ENCODE measurements at regions not wholly inside any gene's neighbourhood (a gene's known extent, or its start where the extent isn't known, plus 50 kb on each side); places are given as distances from the start of the nearest gene placed in this dataset.

DNA sequence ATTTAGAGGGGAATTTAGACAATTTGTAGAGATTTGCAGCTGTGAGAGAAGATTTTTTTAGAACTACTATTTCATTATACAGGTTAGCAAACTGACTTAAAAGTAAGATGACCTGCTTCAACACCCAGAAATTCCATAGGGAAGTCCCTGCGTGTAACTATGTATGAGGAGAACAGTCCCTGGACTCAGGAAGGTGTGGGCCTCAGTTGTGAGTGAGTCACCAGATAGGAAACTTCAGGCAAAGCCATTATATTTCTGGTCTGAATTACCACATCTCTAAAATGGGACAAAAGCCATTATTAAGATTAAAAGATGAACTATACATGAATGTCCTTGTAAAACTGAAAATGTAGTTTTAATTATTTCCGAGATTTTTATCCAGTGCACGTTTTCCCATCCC, 488.3 kb upstream of the GOLIM4 start:
- DNase-seq (ENCODE audit: low read depth), result no peak

DNA sequence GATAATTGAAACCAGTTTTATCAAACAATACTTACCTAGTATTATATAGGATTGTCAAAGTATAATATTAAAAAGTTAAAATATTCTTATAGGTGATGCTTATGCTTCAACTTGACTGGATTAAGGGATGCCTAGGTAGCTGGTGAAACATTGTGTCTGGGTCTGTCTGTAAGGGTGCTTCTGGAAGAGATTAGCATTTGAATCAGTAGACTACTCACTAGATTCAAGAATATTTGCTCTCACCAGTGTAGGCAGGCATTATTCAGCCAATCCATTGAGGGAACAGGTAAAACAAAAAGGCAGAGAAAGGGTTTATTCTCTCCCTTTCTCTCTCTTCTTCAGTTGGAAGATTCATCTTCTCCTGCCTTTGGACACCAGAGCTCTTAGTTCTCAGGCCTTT, 486.8 kb upstream of the GOLIM4 start:
- DNase-seq (ENCODE audit: low read depth), result no peak

DNA sequence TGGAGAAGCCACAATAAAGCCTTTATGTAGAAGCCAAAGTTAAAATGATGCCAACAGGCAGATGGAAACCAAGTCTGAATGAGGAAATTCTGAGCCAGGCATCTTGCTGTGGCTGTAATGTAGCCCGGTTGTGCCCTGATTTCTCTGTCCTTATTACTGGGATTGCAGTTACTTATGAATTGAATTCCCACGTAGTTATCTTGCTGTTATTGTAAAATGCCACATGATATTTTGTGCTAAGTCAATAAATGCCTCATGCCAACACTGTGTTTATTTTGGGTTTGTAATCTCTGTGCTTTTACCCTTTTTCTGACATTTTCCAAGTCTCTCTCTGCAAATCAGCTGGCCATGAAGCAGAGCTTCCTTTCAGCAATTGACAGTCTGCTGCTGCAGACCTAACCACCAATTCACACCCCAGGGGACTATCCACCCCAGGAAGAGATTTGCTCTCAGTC, 486.1 kb upstream of the GOLIM4 start:
- no peak for DNase-seq (ENCODE audit: low read depth)

DNA sequence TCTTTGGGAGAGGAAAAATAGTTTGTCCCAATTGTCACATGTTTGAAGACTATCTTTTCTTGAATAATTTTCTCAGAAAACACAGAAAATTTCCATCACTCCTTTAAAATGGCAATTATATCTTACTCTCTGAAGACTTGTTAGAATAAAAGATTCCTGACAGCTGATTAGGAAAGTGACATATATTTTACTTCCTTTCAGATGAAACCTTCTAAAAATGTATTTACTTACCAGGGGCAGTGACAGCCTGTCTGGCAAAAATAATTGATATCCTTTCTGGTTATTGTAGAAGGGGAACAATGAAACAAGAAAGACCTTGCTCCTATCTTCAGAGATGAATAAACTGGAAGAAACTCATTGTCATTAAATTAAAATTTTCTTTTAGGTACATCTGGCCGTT, 483.3 kb upstream of the GOLIM4 start:
- DNase-seq (ENCODE audit: low read depth), result no peak

DNA sequence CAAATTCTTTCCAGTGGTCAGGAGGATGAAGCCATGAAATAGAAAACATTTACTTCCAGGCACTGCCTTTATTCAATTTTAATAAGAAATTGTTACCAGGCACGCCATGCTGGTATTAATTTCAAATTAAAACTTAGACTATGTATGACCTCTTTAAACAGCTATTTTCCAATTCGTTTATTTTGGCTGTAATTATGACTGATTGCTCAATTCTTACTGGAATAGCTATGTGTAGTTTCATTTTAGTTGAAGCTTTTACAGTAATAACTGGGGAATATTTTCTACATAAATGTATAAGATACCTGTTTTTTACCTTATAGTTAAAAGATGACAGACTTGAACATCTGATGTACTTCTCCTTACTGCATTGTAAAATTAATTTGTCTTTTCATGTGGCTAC, 480.0 kb upstream of the GOLIM4 start:
- no peak for DNase-seq (ENCODE audit: low read depth)

DNA sequence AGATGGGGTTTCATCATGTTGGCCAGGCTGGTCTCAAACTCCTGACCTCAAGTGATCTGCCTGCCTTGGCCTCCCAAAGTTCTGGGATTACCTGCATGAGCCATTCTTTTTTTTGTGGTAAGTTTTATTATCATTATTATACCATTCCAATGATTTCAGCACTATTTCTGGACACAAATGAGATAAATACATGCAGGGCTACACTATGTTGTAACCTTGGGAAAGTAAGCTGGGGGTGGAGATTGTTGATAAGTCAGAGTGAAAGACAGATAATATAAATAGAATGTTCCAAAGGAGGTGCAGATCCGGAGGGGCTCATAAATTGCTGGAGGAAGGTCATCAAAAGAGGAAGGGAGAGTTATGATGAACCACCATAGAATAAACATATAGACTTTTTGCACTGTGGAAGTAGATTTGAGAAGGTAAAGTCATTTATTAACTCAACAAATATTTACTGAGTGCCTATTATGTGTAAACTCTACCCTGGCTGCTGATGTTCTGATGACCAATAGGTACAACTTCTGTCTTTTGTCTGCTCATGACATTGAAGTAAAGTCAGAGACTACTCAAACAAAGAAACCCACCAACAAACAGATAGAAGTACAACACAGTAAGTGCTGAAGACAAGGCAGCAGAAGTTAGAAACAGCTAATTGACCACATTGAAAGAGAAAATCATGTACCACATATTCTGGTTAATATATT, 478.9 kb upstream of the GOLIM4 start:
- no peak for DNase-seq (ENCODE audit: low read depth)

DNA sequence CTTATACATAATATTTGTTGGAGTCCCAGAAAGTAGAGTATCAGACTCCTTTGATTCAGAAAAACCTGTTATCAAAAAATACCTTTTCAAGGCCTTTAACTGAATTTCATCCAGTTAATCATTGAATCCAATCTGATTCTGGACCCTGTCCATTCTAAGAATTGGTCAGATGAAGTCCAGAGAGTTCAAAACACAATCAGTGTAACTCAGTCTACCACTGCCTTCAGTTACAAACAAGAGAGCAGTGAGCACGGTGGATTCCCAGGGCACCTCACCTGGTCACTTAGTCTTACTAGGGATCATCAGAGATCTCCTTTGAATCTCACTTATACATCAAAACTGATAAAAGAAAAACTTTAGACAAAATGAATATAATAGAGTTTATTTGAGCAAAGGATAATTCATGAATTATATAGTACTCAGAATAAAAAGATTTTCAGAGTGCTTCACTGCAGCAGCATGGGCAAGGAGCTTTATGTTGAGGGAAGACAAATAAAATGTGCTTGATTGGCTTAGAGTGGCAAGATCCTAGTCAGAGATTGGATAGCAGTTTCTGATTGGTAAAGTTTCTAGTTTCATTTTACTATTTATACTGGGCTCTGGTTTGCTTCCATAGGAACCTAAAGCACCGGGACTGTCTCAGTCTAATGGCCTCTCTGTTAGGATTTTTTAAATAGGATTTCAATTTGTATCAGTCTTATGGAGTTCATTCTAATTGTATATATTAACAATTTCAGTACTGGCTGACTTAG, 474.9 kb upstream of the GOLIM4 start:
- no peak for DNase-seq (ENCODE audit: low read depth)

DNA sequence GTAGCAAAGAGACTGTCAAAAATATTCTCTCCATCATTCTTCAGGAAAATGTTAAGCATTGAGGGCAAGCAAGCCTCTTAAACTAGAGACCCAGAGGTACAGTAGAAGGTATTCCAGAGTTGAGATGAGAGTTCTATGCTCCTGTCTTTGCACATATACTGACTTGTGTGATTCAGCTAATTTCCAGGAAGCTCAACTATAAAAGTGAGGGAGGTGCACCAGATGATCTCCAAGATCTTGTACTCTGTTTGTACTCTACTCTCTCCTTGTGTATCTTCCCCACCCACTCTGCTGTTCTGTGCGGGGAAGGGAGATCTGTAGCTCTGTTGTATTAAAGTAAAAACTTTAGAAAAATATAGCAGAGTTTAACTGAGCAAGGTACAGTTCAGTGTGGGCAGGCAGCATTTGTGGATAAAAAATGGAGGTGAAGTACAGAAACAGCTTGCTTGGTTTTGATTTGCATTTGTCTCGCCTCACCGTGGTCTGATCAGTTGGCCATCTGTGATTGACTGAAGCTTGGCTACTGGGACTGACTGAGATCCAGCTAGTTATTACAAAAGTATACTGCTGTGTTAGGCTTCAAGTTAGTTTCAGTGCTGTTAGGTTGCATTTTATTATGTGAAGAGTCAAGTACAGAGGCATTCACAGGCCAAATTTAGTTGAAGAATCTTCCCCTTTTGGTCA, 463.1 kb upstream of the GOLIM4 start:
- DNase-seq (ENCODE audit: low read depth), result no peak

DNA sequence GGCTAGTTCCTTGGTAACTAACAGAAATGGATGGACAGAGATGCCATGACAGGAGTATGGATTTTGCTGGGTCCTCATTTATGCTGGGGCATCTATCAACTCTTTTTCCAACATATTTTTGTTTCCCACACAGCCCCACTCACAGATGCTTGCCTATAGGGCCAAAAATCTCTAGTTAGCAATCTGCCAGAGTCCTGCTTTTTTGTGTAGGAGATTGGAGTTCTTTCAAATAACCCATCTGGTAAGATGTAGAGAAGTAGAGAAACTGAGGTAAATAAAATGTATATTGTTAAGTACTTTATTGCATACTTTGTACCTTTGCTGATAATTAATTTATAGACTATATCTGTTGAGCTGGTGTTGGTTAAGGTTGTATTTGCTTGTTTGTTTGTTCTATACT, 456.5 kb upstream of the GOLIM4 start:
- DNase-seq (ENCODE audit: low read depth), result no peak

DNA sequence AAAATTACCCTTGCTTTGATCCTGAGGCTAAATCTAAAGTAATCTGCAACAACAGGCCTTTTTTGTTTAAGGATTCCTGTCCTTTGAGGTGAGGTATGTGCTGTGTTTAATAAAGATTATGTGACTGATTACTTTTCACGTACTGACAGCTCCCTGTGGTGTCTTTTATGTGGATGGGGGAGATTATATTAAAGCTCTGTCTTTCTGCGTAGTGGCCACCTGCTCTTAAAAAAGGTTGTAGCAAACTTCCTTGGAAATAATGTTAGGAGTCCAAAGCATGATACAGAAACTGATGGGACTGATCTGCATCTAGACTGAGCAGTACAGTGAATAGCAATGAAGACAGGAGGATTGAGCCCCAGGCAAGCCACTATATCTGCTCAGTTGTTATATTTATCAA, 453.0 kb upstream of the GOLIM4 start:
- no peak for DNase-seq (ENCODE audit: low read depth)

DNA sequence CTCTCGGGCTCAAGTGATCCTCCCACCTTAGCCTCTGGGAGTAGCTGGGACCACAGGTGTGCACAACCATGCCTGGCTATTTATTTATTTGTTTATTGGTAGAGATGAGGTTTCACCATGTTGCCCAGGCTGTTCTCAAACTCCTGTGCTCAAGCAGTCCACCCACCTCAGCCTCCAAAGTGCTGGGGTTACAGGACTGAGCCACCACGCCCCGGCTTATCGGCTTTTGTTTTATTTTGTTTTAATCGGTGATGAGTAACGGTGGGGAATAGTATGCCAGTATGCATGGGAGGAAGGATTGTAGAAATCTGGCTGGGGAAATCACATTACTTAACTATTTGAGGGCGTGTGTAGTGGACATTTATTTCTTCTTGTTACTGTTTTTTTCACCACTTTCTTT, 451.0 kb upstream of the GOLIM4 start:
- no peak for DNase-seq (ENCODE audit: low read depth)

DNA sequence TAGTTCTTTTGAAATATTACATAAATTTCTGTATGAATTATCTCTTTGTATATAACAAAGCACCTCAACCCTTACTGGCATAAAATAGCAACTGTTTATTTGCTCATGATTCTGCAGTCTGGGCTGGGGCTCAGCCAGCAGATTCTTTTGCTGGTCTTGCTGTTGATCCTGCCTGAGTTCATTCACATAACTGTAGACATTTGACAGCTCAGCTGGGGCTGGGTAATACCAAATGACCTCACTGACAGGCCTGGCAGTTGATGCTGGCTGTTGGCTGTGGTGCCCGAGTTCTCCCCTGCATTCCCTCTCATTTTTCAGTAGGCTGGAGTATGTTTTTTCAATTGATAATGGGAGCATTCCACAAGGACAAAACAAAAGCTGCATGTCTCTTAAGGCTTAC, 449.9 kb upstream of the GOLIM4 start:
- no peak for DNase-seq (ENCODE audit: low read depth)

DNA sequence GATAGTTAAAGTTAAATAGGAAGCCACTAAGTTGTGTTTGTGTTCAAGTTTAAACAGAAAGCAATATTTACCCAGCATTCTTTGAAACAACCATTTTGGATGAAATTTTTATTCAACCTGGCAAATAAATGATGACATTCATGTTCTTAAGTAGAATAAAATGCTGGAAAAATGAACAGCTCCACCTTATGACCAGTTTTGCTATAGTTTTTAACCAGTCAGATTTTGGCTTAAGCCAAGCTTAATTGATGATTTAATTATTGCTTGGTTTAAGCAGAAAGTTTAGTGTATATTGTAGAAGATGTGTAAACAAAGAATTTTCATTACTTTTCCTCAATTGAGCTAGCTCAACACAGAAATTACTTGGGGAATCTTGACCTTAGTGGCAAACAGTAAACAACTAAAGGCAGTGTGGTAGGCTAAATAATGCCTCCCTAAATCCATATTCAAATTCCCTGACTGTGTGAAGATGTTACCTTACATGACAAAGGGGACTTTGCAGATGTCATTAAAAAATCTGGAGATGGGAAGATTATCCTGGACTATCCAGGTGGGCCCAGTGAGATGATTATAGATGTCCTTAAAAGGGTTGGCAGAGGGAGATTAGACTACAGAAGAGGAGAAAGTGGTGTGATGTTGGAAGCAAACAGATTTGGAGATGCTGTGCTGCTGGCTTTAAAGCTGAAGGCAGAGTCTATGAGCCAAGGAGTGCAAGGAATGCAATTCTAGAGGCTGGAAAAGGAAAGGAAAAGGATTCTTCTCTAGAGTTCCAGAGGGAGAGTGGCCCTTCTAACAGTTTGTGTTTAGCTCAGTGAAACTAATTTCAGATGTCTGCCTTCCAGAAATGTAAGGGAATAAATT, 448.6 kb upstream of the GOLIM4 start:
- DNase-seq (ENCODE audit: low read depth), result no peak

DNA sequence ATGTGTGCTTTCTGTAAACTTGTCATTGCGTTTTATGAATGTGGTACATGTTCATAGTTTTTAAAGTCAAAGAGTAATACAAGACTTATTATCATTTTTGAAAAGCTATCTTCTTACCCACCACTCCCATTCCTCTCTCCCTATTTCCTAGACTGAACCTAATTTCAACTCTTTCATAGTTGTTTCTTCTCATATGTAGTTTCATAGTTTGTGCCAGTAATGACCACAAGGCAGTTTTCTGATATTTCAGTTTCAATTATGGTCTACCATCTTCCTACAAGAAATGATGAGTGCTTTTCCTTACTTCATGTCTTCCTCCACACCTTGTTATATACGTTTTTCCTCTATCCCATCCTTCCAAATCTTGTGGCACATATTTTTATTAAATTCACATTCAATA, 445.0 kb upstream of the GOLIM4 start:
- DNase-seq (ENCODE audit: low read depth), result no peak

DNA sequence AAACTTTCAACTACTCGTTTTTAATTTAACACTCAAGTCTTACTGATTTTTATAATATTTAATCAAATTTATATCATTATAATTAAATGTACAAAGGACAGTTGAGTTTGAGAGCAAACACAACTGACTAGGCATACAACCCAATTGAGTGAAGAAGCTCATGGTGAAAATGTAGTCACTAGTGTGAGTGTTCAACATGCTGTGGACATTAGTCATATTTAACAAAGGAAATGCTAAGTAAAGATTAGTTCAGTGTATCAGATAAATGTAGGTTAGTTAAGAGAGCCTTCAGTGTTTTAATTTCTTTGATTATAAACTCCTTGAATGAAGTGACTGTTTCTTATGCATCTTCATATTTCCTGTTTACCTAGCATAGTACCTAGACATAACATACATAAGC, 444.2 kb upstream of the GOLIM4 start:
- no peak for DNase-seq (ENCODE audit: low read depth)

DNA sequence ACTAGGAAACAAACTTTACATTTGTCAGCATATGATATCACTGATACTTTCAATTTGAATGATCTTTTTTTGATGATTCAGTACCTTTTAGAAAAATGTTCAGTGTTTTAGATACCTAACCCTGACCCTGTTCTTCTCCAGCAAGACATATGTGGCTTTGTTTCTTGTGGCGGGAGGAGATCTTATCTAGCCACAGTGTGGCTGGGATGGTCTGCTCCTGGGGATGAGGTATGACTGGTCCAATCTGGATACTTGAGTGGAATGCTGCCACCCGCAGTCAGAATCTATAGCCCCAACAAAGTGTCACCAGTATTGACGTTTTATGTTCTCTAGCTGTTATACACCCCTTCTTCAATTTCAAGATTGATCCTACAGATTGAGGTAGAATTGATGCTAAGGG, 439.0 kb upstream of the GOLIM4 start:
- no peak for DNase-seq (ENCODE audit: low read depth)

DNA sequence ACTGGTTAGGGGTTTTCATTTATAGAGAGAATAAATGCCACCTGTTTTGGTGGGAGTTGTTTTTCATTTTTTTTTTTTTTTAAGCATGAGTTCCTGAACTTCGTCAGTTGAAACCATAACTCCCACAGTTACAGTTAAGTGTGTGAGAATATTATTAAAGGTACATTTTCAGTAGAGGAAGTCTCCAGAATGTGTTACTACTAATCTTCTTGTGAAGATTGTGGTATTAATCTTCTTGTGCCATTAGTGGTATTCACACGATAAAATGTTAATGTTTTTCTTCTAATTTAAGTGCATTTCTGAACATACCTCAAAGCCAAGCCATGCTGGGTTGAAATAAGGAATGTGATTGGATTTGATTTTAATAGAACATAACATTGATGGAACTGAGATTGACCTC, 437.9 kb upstream of the GOLIM4 start:
- no peak for DNase-seq (ENCODE audit: low read depth)

DNA sequence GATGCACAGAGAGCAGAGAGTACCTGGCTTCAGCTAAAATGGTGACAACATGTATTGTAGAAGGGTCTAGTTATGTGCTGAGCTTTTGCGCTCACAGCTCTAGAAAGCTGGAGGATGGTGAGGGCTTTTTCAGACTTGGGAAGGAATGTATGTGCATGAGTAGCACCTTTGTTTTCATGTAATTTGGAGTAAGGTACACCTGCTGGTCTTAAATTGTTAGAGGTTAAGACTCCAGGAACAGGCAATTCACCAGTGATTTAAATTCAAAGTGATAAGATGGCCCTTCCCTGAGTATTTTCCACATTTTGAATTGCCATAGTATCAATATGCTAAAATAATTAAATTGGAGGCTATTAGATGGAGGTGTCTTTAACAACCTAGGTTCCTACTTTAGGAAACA, 436.4 kb upstream of the GOLIM4 start:
- no peak for DNase-seq (ENCODE audit: low read depth)

DNA sequence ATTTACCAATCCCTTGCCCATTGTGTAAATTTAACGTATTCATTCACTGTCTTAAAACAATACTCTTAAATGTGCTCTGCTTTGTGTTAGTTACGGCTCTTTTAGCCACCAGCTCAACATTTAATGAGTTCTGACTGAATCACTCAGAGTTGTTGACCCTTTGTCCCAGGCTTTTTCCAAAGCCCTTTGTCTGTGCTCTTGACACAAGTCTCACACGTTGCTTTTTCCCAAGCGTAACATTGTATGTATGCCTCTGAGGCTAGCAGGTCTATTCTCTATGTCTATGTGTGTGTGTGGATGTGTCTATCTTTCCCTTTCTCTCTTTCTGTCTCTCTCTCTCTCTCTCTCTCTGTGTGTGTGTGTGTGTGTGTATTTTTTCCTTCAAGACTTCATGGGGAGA, 435.4 kb upstream of the GOLIM4 start:
- DNase-seq (ENCODE audit: low read depth), result no peak

DNA sequence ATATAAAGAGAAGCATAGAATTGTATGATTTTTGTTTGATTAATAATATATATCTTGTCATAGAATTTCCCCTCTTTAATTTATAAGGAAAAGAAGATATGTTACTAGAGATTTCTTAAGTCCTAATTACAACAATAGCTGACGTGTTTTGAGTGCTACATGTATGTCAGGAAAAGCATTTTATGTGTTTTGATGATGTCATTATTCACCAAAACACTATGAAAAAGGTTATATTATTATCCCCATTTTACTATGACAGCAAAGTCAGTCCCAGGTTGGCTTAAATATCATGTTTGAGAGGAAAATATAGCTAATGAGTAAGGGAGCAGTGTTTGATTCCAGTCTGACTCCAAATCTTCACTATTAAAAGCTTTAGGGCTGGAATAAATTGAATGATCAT, 428.4 kb upstream of the GOLIM4 start:
- no peak for DNase-seq (ENCODE audit: low read depth)

DNA sequence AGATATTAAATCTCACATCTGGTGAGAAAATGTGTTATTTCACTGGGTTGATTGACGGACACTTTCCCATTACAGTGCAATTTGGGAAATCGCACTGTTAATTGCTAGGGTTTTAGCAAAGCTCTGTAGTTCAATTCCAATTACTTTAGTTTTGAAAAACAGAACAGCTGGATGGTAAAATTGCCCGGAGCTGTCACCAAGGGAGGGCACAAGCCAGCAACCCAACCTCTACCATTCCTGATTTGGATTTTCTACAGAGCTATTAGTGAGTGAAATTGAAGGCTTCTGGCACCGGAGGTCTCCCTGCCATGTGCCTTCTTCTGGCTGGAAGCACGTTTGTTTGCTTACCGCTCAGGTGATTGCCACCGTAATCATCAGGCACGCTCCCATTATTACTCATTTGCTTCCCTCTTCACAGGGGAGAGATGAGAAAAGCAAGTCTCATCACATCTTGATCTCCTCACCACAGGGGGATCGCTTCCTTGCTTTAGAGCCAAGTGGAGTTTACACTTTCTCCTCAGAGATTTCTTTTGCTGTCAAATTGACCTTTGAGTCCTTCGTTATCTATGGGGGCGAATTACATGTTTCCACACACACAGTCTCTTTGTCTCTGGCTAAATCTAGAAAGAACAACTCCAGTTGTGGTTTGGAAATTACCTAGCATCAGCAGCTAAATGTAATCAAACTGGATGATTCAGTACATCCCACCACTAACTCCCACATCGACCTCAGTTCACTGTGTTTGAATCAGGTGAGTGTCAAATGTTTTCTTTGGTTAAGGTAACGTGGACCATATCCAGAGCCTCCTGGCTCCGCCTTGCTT, 421.7 kb upstream of the GOLIM4 start:
- no peak for DNase-seq (ENCODE audit: low read depth)

DNA sequence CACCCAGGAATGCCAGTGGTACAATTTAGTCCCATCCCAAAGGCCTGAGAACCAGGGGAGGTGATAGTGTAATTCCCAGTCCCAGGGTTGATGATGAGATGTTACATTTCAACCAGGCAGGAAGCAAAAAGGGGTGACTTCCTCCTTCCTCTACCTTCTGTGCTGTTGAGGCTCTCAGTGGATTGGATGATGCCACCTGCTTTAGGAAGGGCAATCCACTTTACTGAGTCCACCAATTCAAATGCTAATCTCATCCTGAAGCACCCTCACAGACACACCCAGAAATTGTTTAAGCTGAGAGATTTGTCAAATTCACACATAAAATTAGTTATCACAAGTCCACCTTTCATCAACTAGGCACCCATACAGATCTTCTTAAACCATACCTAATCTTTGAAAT, 418.5 kb upstream of the GOLIM4 start:
- DNase-seq (ENCODE audit: low read depth), result no peak

Data from fibroblast of gingiva (primary cell).